ENCODE measurements at regions not wholly inside any gene's neighbourhood (a gene's known extent, or its start where the extent isn't known, plus 50 kb on each side); places are given as distances from the start of the nearest gene placed in this dataset.

- no peak for DNase-seq
These were observed 71.9 kb upstream of the HTR1B start for GRCh38 chr6:77535172-77535571.

GRCh38 chr6:77536701-77537100 is 73.4 kb upstream of the HTR1B start:
- DNase-seq = no peak

- no peak for DNase-seq
These were observed 80.3 kb upstream of the HTR1B start for GRCh38 chr6:77543601-77544000.

- no peak for DNase-seq
These were observed 84.9 kb upstream of the HTR1B start for GRCh38 chr6:77548190-77548589.

GRCh38 chr6:77548662-77549366 is 85.5 kb upstream of the HTR1B start:
- no peak for DNase-seq

GRCh38 chr6:77551135-77551534 is 87.8 kb upstream of the HTR1B start:
- DNase-seq = no peak

- DNase-seq = peak; percentile 4
These were observed 91.0 kb upstream of the MEI4 start for GRCh38 chr6:77561768-77562314.

- DNase-seq = no peak
These were observed 87.5 kb upstream of the MEI4 start for GRCh38 chr6:77565370-77565769.

- no peak for DNase-seq
These were observed 86.6 kb upstream of the MEI4 start for GRCh38 chr6:77566235-77566634.

GRCh38 chr6:77568570-77568969 is 84.3 kb upstream of the MEI4 start:
- no peak for DNase-seq

GRCh38 chr6:77573843-77574242 is 79.0 kb upstream of the MEI4 start:
- DNase-seq = no peak

GRCh38 chr6:77587963-77588362 is 64.9 kb upstream of the MEI4 start:
- DNase-seq = no peak

Measured in renal pelvis (tissue), 1 donor.